Heart right ventricle (tissue), 16 donors: ENCODE measurements at regions not wholly inside any gene's neighbourhood (a gene's known extent, or its start where the extent isn't known, plus 50 kb on each side); places are given as distances from the start of the nearest gene placed in this dataset.
A peak's percentile ranks its signal among the peaks of the same experiment; 100 is the strongest.

ENCODE experiments used
- ATAC-seq, 8 donors: fragments of 200-7000 bp; cut with Tn5 transposase; one replicate each; pipeline ENCODE4 v1.9.1; 2020; ENCODE audit warnings: mild to moderate bottlenecking in 8 of 8, moderate library complexity in 8 of 8, moderate number of reproducible peaks in 1 of 8
- DNase-seq, 2 donors: peaks; one replicate each; pipeline ENCODE4 v3.0.0-alpha.2; 2020
- H3K27ac ChIP-seq, 10 donors: fragments of 200-600 bp; sonication (generic) in 2 of 10; one replicate each; pipeline versions ENCODE4 v1.5.0 to v1.8.0; 2020 to 2022; ENCODE audit warnings: mild to moderate bottlenecking in 3 of 10
- H3K27me3 ChIP-seq, 7 donors: fragments of 200-600 bp; one replicate each; pipeline ENCODE4 v1.8.0; 2021 to 2022; ENCODE audit warnings: mild to moderate bottlenecking in 2 of 7
- H3K36me3 ChIP-seq, 9 donors: fragments of 200-600 bp; sonication (generic) in 1 of 9; one replicate each; pipeline versions ENCODE4 v1.5.0 to v1.8.0; 2020 to 2022; ENCODE audit warnings: mild to moderate bottlenecking in 2 of 9
- H3K4me1 ChIP-seq, 9 donors: fragments of 200-600 bp; sonication (generic) in 1 of 9; one replicate each; pipeline versions ENCODE4 v1.5.0 to v1.8.0; 2020 to 2022; ENCODE audit warnings: mild to moderate bottlenecking in 4 of 9
- H3K4me3 ChIP-seq, 10 donors: fragments of 200-600 bp; sonication (generic) in 2 of 10; one replicate each; pipeline versions ENCODE4 v1.5.0 to v1.8.0; 2020 to 2022; ENCODE audit warnings: mild to moderate bottlenecking in 7 of 10, moderate library complexity in 2 of 10
- H3K9me3 ChIP-seq, 11 donors: fragments of 200-600 bp in 10 of 11; sonication (generic) in 2 of 11; one replicate each; pipeline versions ENCODE4 v1.5.0 to v1.8.0; 2013 to 2022; ENCODE audit warnings: mild to moderate bottlenecking in 2 of 11, control low read depth in 1 of 11, moderate library complexity in 1 of 11
- CTCF ChIP-seq, 9 donors: fragments of 200-600 bp; sonication (generic) in 2 of 9; IDR thresholded peaks; one replicate each; pipeline versions ENCODE4 v1.5.0 to v1.8.0; 2021 to 2022; ENCODE audit warnings: antibody characterized with exemption in 9 of 9, mild to moderate bottlenecking in 5 of 9, moderate library complexity in 1 of 9
- WGBS, 2 donors: extraction: QIAGEN DNeasy Blood & Tissue Kit; methylation state at CpG; one replicate each; pipeline ENCODE4 v1.1.7; 2013; ENCODE audit warnings: inconsistent platforms in 1 of 2; 5-methylcytosine and 5-hydroxymethylcytosine counted together
- intact Hi-C, 10 donors: fragments of 100-400 bp; cut with DNase I; formaldehyde crosslinking; loops; one replicate each; pipeline versions ENCODE4 v1.11.1 to v1.14.2; 2022
- donor health status: Arrhythmogenic right ventricular cardiomyopathy.
- donor health status: ischemic (EF 13 %, LVEDD 7.1; RV severe dilation, severe dysfunction).
- donor health status: healthy with polysubstance abuse.
- donor health status: DM: no; HTN: yes; CAD: no.
- donor health status: DM: no; HTN: no; CAD: no.
- donor health status: ischemic (EF 25% LVEDD 6.9; RV normal size, moderate dysfunction).
- donor health status: ischemic (EF 25% LVEDD 5.7; RV mildly dilated, moderate dysfunction).
- donor health status: healthy.
- donor health status: DM: yes; HTN: yes; CAD: no.
- donor health status: Ischemic cardiomyopathy.
- donor health status: ischemic (EF 35%, LVEDD 5.7; RV mildly dilated, moderate dysfunction).
- donor health status: nonischemic (EF 11% LVEDD 7.7; RV severe dilation, severe dysfunction).
- donor health status: DM: yes; HTN: yes; CAD: no.
- donor health status: PGD.
- donor health status: ischemic (EF 29% LVEDD 5.4; RV normal size, mild dysfunction).
- donor health status: nonischemic (EF 23%, LVEDD 6.1; RV moderate dilation, normal function).

GRCh38 chr12:116381240-116381743 lies 103.8 kb upstream of the MED13L start:
- DNase-seq (no peak), ATAC-seq (no peak)
- no peak overlapping the region for H3K4me3 ChIP-seq
- H3K9me3 ChIP-seq: no peaks in the 10 kb centered on the region
- H3K4me1 ChIP-seq: peaks cover 3 to 53% (median 12%) of the 10 kb centered on the region in 9 donors
- H3K27ac ChIP-seq: peak overlapping the region in 1 of 10 donors; percentile 39
- H3K36me3 ChIP-seq: no peaks in the 10 kb centered on the region
- TF ChIP-seq CTCF (IDR thresholded peaks at IDR 0.05): no peak
- peaks cover 0 to 59% (median 16%) of the 10 kb centered on the region in 7 donors for H3K27me3 ChIP-seq
- WGBS, 2 donors: 53 to 56% methylated on average over 14 of the region's 14 CpGs
- intact Hi-C loops: no loop called here

GRCh38 chr12:116381744-116382685 lies 104.5 kb upstream of the MED13L start:
- Histone ChIP-seq H3K4me1 (peaks cover 3 to 47% (median 12%) of the 10 kb centered on the region in 9 donors), H3K36me3 (no peaks in the 10 kb centered on the region), H3K27me3 (peaks cover 0 to 59% (median 16%) of the 10 kb centered on the region in 7 donors), H3K4me3 (no peak overlapping the region), H3K27ac (peak overlapping the region in 2 of 10 donors; percentile 35 to 39), H3K9me3 (no peaks in the 10 kb centered on the region)
- no peak for TF ChIP-seq CTCF (IDR thresholded peaks at IDR 0.05)
- ATAC-seq (peak in 3 of 8 donors; percentile 13 to 58 (median 13)), DNase-seq (no peak)
- intact Hi-C loops: no loop called here
- 41% methylated on average over 17 of the region's 17 CpGs for WGBS, 2 donors

GRCh38 chr12:116382686-116383530 lies 105.4 kb upstream of the MED13L start:
- intact Hi-C loops: no loop called here
- peaks cover 0 to 59% (median 16%) of the 10 kb centered on the region in 7 donors for H3K27me3 ChIP-seq
- no peaks in the 10 kb centered on the region for H3K9me3 ChIP-seq
- no peak for TF ChIP-seq CTCF (IDR thresholded peaks at IDR 0.05)
- H3K27ac ChIP-seq: peak overlapping the region in 2 of 10 donors; percentile 35 to 56
- no peaks in the 10 kb centered on the region for H3K36me3 ChIP-seq
- peak; percentile 27 to 62 for DNase-seq
- peak; percentile 56 to 91 (median 78) for ATAC-seq
- H3K4me3 ChIP-seq: no peak overlapping the region
- H3K4me1 ChIP-seq: peaks cover 3 to 47% (median 12%) of the 10 kb centered on the region in 9 donors
- WGBS, 2 donors: 24 to 33% methylated on average over 13 of the region's 13 CpGs

GRCh38 chr12:116384175-116384574 lies 106.7 kb upstream of the MED13L start:
- TF ChIP-seq CTCF (IDR thresholded peaks at IDR 0.05): no peak
- intact Hi-C loops: no loop called here
- WGBS, 2 donors: 89 to 98% methylated on average over 5 of the region's 5 CpGs

More at GRCh38 chr12:116384175-116384574, 106.7 kb upstream of the MED13L start:
- DNase-seq (no peak), ATAC-seq (no peak)
- no peaks in the 10 kb centered on the region for H3K9me3 ChIP-seq
- H3K4me1 ChIP-seq: peaks cover 3 to 48% (median 12%) of the 10 kb centered on the region in 9 donors
- H3K27me3 ChIP-seq: peaks cover 0 to 48% (median 12%) of the 10 kb centered on the region in 7 donors
- H3K36me3 ChIP-seq: no peaks in the 10 kb centered on the region
- H3K4me3 ChIP-seq: no peak overlapping the region
- H3K27ac ChIP-seq: no peak overlapping the region
